Sciatic nerve (tissue), 2 donors: ENCODE measurements at regions not wholly inside any gene's neighbourhood (a gene's known extent, or its start where the extent isn't known, plus 50 kb on each side); places are given as distances from the start of the nearest gene placed in this dataset. TPM values are rescaled to one million over a fixed set of nuclear protein-coding genes. Genes with fewer than 3 reads are reported as not detected.

ENCODE experiments used
- ATAC-seq: fragments of 200-7000 bp; cut with Tn5 transposase; one replicate; pipeline ENCODE4 v1.9.1; 2020; ENCODE audit warnings: mild to moderate bottlenecking, moderate library complexity
- DNase-seq: peaks from one replicate; pipeline ENCODE4 v3.0.0-alpha.2; 2020; ENCODE audit warnings: low spot score
- intact Hi-C: fragments of 100-400 bp; cut with DNase I; formaldehyde crosslinking; loops from one replicate; pipeline ENCODE4 v1.14.2; 2022
- microRNA-seq: library from miRNA; unstranded; fragments of <30 nt; microRNA quantifications from one replicate; pipeline ENCODE4 v1.2.0, GENCODE V29; 2020
- donor health status: DM: no; HTN: no; CAD: no.
- donor health status: DM: no; HTN: no; CAD: no.

- ATAC-seq (no peak), DNase-seq (no peak)
- intact Hi-C loops: no loop called here
Observed at GRCh38 chr5:96035796-96036195, 74.1 kb upstream of the ELL2 start.

GRCh38 chr5:96033116-96033515, 71.5 kb upstream of the ELL2 start:
- ATAC-seq (no peak), DNase-seq (no peak)
- intact Hi-C loops: no loop called here

GRCh38 chr5:96031811-96032261, 70.2 kb upstream of the ELL2 start:
- ATAC-seq: no peak
- intact Hi-C loops: no loop called here

GRCh38 chr5:96031180-96031579, 69.5 kb upstream of the ELL2 start:
- no peak for ATAC-seq
- intact Hi-C loops: no loop called here
- no peak for DNase-seq

More at GRCh38 chr5:96031811-96032261, 70.2 kb upstream of the ELL2 start:
- no peak for DNase-seq

GRCh38 chr5:96026406-96027041, 64.9 kb upstream of the ELL2 start:
- DNase-seq: no peak
- ATAC-seq: no peak
- intact Hi-C loops: no loop called here

GRCh38 chr5:96024683-96025475, 63.2 kb upstream of the ELL2 start:
- intact Hi-C loops: no loop called here
- no peak for DNase-seq
- no peak for ATAC-seq

- DNase-seq (no peak), ATAC-seq (peak; percentile 81)
- intact Hi-C loops: no loop called here
Observed at GRCh38 chr5:96023518-96023917, 61.9 kb upstream of the ELL2 start.

- ATAC-seq (no peak), DNase-seq (no peak)
- intact Hi-C loops: no loop called here
Observed at GRCh38 chr5:96022971-96023370, 61.3 kb upstream of the ELL2 start.

- DNase-seq (no peak), ATAC-seq (no peak)
- intact Hi-C loops: no loop called here
Observed at GRCh38 chr5:96017951-96018350, 56.3 kb upstream of the ELL2 start.

GRCh38 chr5:96016216-96016615, 54.6 kb upstream of the ELL2 start:
- DNase-seq: no peak
- no peak for ATAC-seq
- intact Hi-C loops: no loop called here

GRCh38 chr5:96015709-96016108, 54.1 kb upstream of the ELL2 start:
- DNase-seq (no peak), ATAC-seq (no peak)
- intact Hi-C loops: no loop called here

GRCh38 chr5:96014395-96014794, 52.7 kb upstream of the ELL2 start:
- intact Hi-C loops: no loop called here

GRCh38 chr5:96013254-96013653, 51.6 kb upstream of the ELL2 start:
- DNase-seq (no peak), ATAC-seq (no peak)

More at GRCh38 chr5:96014395-96014794, 52.7 kb upstream of the ELL2 start:
- DNase-seq: no peak
- no peak for ATAC-seq

GRCh38 chr5:96012399-96012798, 50.7 kb upstream of the ELL2 start:
- intact Hi-C loops: no loop called here
- DNase-seq (no peak), ATAC-seq (no peak)

More at GRCh38 chr5:96013254-96013653, 51.6 kb upstream of the ELL2 start:
- intact Hi-C loops: no loop called here

Small RNAs in the stretch of these regions (microRNA-seq; reads per million reads assigned to microRNA genes)
- gene MIR583: not detected
